Left ventricle myocardium inferior (tissue), 1 donor: ENCODE measurements at regions not wholly inside any gene's neighbourhood (a gene's known extent, or its start where the extent isn't known, plus 50 kb on each side); places are given as distances from the start of the nearest gene placed in this dataset.

Experiments used
- DNase-seq: peaks from one replicate; pipeline ENCODE4 v3.0.0-alpha.2; 2020
- H3K27ac ChIP-seq: fragments of 200-600 bp; replicated peaks from 2 replicates; pipeline ENCODE4 v1.8.0; 2021
- H3K27me3 ChIP-seq: fragments of 200-600 bp; 2 replicates; pipeline ENCODE4 v1.8.0; 2021; ENCODE audit warnings: low read depth
- H3K36me3 ChIP-seq: fragments of 200-600 bp; 2 replicates; pipeline ENCODE4 v1.8.0; 2021
- H3K4me1 ChIP-seq: fragments of 200-600 bp; 2 replicates; pipeline ENCODE4 v1.8.0; 2021
- H3K4me3 ChIP-seq: fragments of 200-600 bp; 2 replicates; pipeline ENCODE4 v1.8.0; 2021; ENCODE audit warnings: mild to moderate bottlenecking, moderate library complexity
- H3K9me3 ChIP-seq: fragments of 200-600 bp; replicated peaks from 2 replicates; pipeline ENCODE4 v1.8.0; 2021
- intact Hi-C: fragments of 100-400 bp; cut with micrococcal nuclease; formaldehyde crosslinking; loops from one replicate; pipeline ENCODE4 v1.11.0; 2022
- TF ChIP-seq, protein P1 (sequence below): fragments of 200-600 bp; IDR thresholded peaks from 2 replicates; pipeline ENCODE4 v1.8.0; 2021; ENCODE audit warnings: antibody characterized with exemption, mild to moderate bottlenecking, borderline replicate concordance
- donor health status: DM: no; HTN: yes; CAD: no; lungs with severe emphysema.

- Histone ChIP-seq H3K4me3 (no peak overlapping the region), H3K9me3 (no peaks in the 10 kb centered on the region), H3K4me1 (no peaks in the 10 kb centered on the region), H3K27ac (no peak overlapping the region), H3K27me3 (no peaks in the 10 kb centered on the region), H3K36me3 (no peaks in the 10 kb centered on the region)
- TF ChIP-seq, protein P1, sequence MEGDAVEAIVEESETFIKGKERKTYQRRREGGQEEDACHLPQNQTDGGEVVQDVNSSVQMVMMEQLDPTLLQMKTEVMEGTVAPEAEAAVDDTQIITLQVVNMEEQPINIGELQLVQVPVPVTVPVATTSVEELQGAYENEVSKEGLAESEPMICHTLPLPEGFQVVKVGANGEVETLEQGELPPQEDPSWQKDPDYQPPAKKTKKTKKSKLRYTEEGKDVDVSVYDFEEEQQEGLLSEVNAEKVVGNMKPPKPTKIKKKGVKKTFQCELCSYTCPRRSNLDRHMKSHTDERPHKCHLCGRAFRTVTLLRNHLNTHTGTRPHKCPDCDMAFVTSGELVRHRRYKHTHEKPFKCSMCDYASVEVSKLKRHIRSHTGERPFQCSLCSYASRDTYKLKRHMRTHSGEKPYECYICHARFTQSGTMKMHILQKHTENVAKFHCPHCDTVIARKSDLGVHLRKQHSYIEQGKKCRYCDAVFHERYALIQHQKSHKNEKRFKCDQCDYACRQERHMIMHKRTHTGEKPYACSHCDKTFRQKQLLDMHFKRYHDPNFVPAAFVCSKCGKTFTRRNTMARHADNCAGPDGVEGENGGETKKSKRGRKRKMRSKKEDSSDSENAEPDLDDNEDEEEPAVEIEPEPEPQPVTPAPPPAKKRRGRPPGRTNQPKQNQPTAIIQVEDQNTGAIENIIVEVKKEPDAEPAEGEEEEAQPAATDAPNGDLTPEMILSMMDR = no peak
- DNase-seq = no peak
- intact Hi-C loops = no loop called here
Observed at GRCh38 chr5:91443023-91443422, 59.9 kb upstream of the ARRDC3 start.

GRCh38 chr5:91441082-91441481, 58.0 kb upstream of the ARRDC3 start:
- TF ChIP-seq, protein P1 = no peak
- H3K4me3 ChIP-seq = no peak overlapping the region
- intact Hi-C loops = no loop called here
- no peak for DNase-seq
- H3K27me3 ChIP-seq = no peaks in the 10 kb centered on the region
- no peaks in the 10 kb centered on the region for H3K4me1 ChIP-seq
- H3K9me3 ChIP-seq = no peaks in the 10 kb centered on the region
- no peak overlapping the region for H3K27ac ChIP-seq
- no peaks in the 10 kb centered on the region for H3K36me3 ChIP-seq

DNA sequence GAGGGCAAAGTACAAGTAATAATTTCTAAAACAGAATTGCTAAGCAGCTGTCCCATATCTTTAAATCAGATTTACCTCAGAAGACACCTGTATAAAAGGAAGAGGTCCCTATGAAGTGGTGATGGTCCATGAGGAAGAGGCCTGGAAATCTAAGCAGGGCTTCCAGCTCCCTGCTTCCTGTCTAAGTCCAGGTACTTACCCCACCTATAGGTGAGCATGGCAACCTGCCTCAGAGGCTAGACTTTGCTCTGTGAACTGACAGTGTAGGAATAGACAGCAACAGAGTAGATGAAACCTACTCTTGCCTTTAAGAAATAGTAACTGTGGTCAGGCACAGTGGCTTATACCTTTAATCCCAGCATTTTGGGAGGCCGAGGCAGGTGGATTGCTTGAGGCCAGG, 55.8 kb upstream of the ARRDC3 start:
- H3K4me3 ChIP-seq = no peak overlapping the region
- intact Hi-C loops = no loop called here
- H3K4me1 ChIP-seq = no peaks in the 10 kb centered on the region
- no peaks in the 10 kb centered on the region for H3K36me3 ChIP-seq
- no peaks in the 10 kb centered on the region for H3K27me3 ChIP-seq
- no peaks in the 10 kb centered on the region for H3K9me3 ChIP-seq
- DNase-seq = no peak
- TF ChIP-seq, protein P1 = no peak
- no peak overlapping the region for H3K27ac ChIP-seq

- DNase-seq = no peak
- TF ChIP-seq, protein P1 = no peak
- intact Hi-C loops = no loop called here
- no peaks in the 10 kb centered on the region for H3K27me3 ChIP-seq
- no peak overlapping the region for H3K4me3 ChIP-seq
- H3K4me1 ChIP-seq = no peaks in the 10 kb centered on the region
- H3K9me3 ChIP-seq = no peaks in the 10 kb centered on the region
- no peak overlapping the region for H3K27ac ChIP-seq
- H3K36me3 ChIP-seq = no peaks in the 10 kb centered on the region
Observed at GRCh38 chr5:91436241-91436640, 53.1 kb upstream of the ARRDC3 start.

GRCh38 chr5:91434348-91434747, 51.2 kb upstream of the ARRDC3 start:
- Histone ChIP-seq H3K4me3 (no peak overlapping the region), H3K4me1 (no peaks in the 10 kb centered on the region), H3K36me3 (no peaks in the 10 kb centered on the region), H3K27ac (no peak overlapping the region), H3K9me3 (peaks cover 5% of the 10 kb centered on the region), H3K27me3 (no peaks in the 10 kb centered on the region)
- TF ChIP-seq, protein P1 = no peak
- DNase-seq = no peak
- intact Hi-C loops = no loop called here

DNA sequence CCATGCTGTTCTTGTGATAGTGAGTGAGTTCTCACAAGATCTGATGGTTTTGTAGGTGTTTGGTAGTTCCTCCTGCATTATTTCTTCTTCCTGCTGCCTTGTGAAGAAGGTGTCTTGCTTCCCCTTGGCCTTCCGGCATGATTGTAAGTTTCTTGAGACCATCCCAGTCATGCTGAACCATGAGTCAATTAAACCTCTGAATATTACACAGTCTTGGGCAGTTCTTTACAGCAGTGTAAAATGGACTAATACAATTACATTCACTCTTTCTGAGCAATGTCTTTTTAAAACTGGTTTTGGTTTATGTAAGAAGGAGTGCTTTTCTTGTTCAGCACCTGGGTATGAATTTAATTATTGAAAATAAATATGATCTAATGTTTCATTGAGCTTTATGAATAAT, 50.7 kb upstream of the ARRDC3 start:
- no peak for DNase-seq
- TF ChIP-seq, protein P1 = no peak
- Histone ChIP-seq H3K9me3 (peaks cover 10% of the 10 kb centered on the region), H3K4me3 (no peak overlapping the region), H3K27me3 (no peaks in the 10 kb centered on the region), H3K27ac (no peak overlapping the region), H3K36me3 (no peaks in the 10 kb centered on the region), H3K4me1 (no peaks in the 10 kb centered on the region)
- intact Hi-C loops = no loop called here
